Naive thymus-derived CD4-positive, alpha-beta T cell (primary cell): ENCODE measurements at regions not wholly inside any gene's neighbourhood (a gene's known extent, or its start where the extent isn't known, plus 50 kb on each side); places are given as distances from the start of the nearest gene placed in this dataset.

Experiments
- ATAC-seq: fragments of 150-1000 bp; cut with Tn5 transposase; 2 replicates; pipeline ENCODE4 v1.10.0; 2021; ENCODE audit warnings: mild to moderate bottlenecking, moderate library complexity
- CTCF ChIA-PET: fragments of 350-600 bp; sonication (Branson Sonifier 250); formaldehyde crosslinking; loops from one replicate; lab custom pipeline; 2021; ENCODE audit warnings: antibody characterized with exemption; lab: Charles Lee
- POLR2A ChIA-PET: fragments of 350-600 bp; sonication (Branson Sonifier 250); formaldehyde crosslinking; loops from one replicate; lab custom pipeline; 2021; ENCODE audit warnings: antibody characterized with exemption, inconsistent platforms; lab: Charles Lee
- DNase-seq, 9 donors: peaks; one replicate each; pipeline versions ENCODE4 v3.0.0 to v3.0.0-alpha.2; 2020 to 2022; ENCODE audit warnings: mixed read lengths in 1 of 9
- H3K27ac ChIP-seq: one replicate; pipeline ENCODE4 v1.7.0; 2013; ENCODE audit warnings: mild to moderate bottlenecking, low read depth, low read length, moderate library complexity
- H3K27me3 ChIP-seq, 2 donors: one replicate each; pipeline ENCODE4 v1.7.0; 2013; ENCODE audit warnings: low read length in 2 of 2, mild to moderate bottlenecking in 2 of 2, moderate library complexity in 2 of 2; ENCODE audit not compliant: control insufficient read depth in 2 of 2, insufficient read depth in 2 of 2
- H3K36me3 ChIP-seq, 3 experiments: 1 replicate in 2 of 3; 2 replicates in 1 of 3; pipeline ENCODE4 v1.7.0; 2013; ENCODE audit warnings: low read length in 3 of 3, mild to moderate bottlenecking in 3 of 3, moderate library complexity in 1 of 3; ENCODE audit not compliant: insufficient read depth in 3 of 3, control insufficient read depth in 2 of 3
- H3K4me1 ChIP-seq, 2 donors: one replicate each; pipeline ENCODE4 v1.7.0; 2013; ENCODE audit warnings: low read length in 2 of 2, mild to moderate bottlenecking in 2 of 2, moderate library complexity in 1 of 2; ENCODE audit not compliant: control insufficient read depth in 2 of 2, insufficient read depth in 2 of 2
- H3K4me3 ChIP-seq: 2 replicates; pipeline ENCODE4 v1.7.0; 2013; ENCODE audit warnings: mild to moderate bottlenecking, low read length
- H3K9me3 ChIP-seq, 3 experiments: 1 replicate in 2 of 3; 2 replicates in 1 of 3; pipeline ENCODE4 v1.7.0; 2013; ENCODE audit warnings: low read length in 3 of 3; ENCODE audit not compliant: control insufficient read depth in 2 of 3
- H3K27ac Mint-ChIP-seq, 9 donors: one replicate each; pipeline ENCODE4 v1.8.0; 2020 to 2022; ENCODE audit warnings: mixed read lengths in 9 of 9, mild to moderate bottlenecking in 8 of 9, moderate library complexity in 5 of 9, inconsistent platforms in 2 of 9
- H3K27me3 Mint-ChIP-seq, 5 donors: one replicate each; pipeline ENCODE4 v1.8.0; 2021 to 2022; ENCODE audit warnings: mixed read lengths in 5 of 5, mild to moderate bottlenecking in 1 of 5
- H3K36me3 Mint-ChIP-seq, 5 donors: one replicate each; pipeline ENCODE4 v1.8.0; 2020 to 2022; ENCODE audit warnings: mixed read lengths in 5 of 5, mild to moderate bottlenecking in 3 of 5, inconsistent platforms in 1 of 5
- H3K4me1 Mint-ChIP-seq, 7 donors: one replicate each; pipeline ENCODE4 v1.8.0; 2020 to 2022; ENCODE audit warnings: mixed read lengths in 7 of 7, mild to moderate bottlenecking in 3 of 7, inconsistent platforms in 1 of 7
- H3K4me3 Mint-ChIP-seq, 10 donors: one replicate each; pipeline ENCODE4 v1.8.0; 2020 to 2022; ENCODE audit warnings: mild to moderate bottlenecking in 10 of 10, mixed read lengths in 10 of 10, moderate library complexity in 6 of 10, inconsistent platforms in 2 of 10
- H3K9me3 Mint-ChIP-seq, 11 donors: one replicate each; pipeline ENCODE4 v1.8.0; 2020 to 2022; ENCODE audit warnings: mixed read lengths in 11 of 11, mild to moderate bottlenecking in 4 of 11, inconsistent platforms in 1 of 11, moderate library complexity in 1 of 11
- intact Hi-C, 2 donors: fragments of 100-400 bp; cut with micrococcal nuclease; formaldehyde crosslinking; loops; one replicate each; pipeline ENCODE4 v1.15.1; 2023

- Mint-ChIP-seq H3K27ac (no peak overlapping the region), H3K4me1 (peaks cover 0 to 2% (median 0%) of the 10 kb centered on the region in 7 donors), H3K27me3 (peaks cover 8 to 36% (median 29%) of the 10 kb centered on the region in 5 donors), H3K4me3 (no peak overlapping the region), H3K9me3 (peaks cover 0 to 3% (median 0%) of the 10 kb centered on the region in 11 donors), H3K36me3 (no peaks in the 10 kb centered on the region)
- ATAC-seq: no peak
- Histone ChIP-seq H3K27me3 (no peaks in the 10 kb centered on the region), H3K9me3 (no peaks in the 10 kb centered on the region), H3K36me3 (no peaks in the 10 kb centered on the region), H3K27ac (no peak overlapping the region), H3K4me1 (no peaks in the 10 kb centered on the region), H3K4me3 (no peak overlapping the region)
- DNase-seq: no peak
- ChIA-PET CTCF (no interaction called here), POLR2A (no interaction called here)
- intact Hi-C loops: no loop called here
Measured at GRCh38 chr12:125220404-125221273, 155.4 kb downstream of the AACS start.

DNA sequence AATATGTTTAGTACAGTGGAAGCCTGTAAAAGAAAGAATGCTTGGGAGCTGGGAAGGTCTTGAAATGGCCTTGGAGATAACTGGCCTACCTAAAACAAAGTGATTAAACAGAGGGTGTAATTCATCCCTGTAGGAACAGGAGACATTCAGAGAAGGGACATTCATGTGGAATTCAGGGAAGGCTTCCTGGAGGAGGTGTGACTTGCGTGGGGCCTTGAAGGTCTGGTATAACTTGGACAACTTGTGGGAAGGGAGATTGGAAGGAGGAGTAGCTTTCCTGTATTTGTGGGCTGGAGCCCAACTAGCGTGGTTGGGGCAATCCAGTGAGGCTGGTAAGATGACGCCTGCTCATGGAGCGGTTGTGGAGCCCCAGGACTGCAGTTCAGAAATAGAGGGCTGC, 156.4 kb downstream of the AACS start:
- peaks cover 0 to 2% (median 0%) of the 10 kb centered on the region in 7 donors for H3K4me1 Mint-ChIP-seq
- Histone ChIP-seq H3K9me3 (no peaks in the 10 kb centered on the region), H3K4me1 (no peaks in the 10 kb centered on the region), H3K27me3 (no peaks in the 10 kb centered on the region), H3K36me3 (no peaks in the 10 kb centered on the region), H3K4me3 (no peak overlapping the region), H3K27ac (no peak overlapping the region)
- no peaks in the 10 kb centered on the region for H3K36me3 Mint-ChIP-seq
- intact Hi-C loops: no loop called here
- no peak overlapping the region for H3K27ac Mint-ChIP-seq
- ATAC-seq (no peak), DNase-seq (no peak)
- H3K27me3 Mint-ChIP-seq: peaks cover 8 to 36% (median 29%) of the 10 kb centered on the region in 5 donors
- H3K4me3 Mint-ChIP-seq: no peak overlapping the region
- POLR2A ChIA-PET: no interaction called here
- H3K9me3 Mint-ChIP-seq: peaks cover 0 to 3% (median 0%) of the 10 kb centered on the region in 11 donors
- CTCF ChIA-PET: no interaction called here

DNA sequence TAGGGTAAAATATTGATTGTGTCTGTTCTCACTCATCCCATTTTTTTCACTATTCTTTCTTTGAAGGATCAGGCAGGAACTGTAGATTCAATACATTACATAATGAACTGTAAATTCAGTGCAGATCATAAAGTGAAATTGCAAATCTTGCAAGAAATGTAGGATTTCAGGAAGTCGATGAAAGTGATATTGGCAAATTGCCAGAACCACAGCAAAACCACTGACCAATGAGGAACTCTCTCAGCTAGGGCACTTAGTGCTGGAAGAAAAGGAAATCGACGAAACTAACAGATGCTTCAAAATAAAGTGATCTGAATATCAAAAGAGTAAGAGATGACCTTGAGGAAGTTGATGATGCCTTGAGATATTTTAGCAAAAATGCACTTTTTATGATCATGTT, 157.6 kb downstream of the AACS start:
- no peaks in the 10 kb centered on the region for H3K9me3 ChIP-seq
- no peak overlapping the region for H3K4me3 ChIP-seq
- H3K36me3 ChIP-seq: no peaks in the 10 kb centered on the region
- no peak overlapping the region for H3K4me3 Mint-ChIP-seq
- H3K27me3 ChIP-seq: no peaks in the 10 kb centered on the region
- no peak for DNase-seq
- H3K36me3 Mint-ChIP-seq: no peaks in the 10 kb centered on the region
- H3K27ac Mint-ChIP-seq: no peak overlapping the region
- H3K27ac ChIP-seq: no peak overlapping the region
- peaks cover 0 to 2% (median 0%) of the 10 kb centered on the region in 7 donors for H3K4me1 Mint-ChIP-seq
- CTCF ChIA-PET: no interaction called here
- H3K4me1 ChIP-seq: no peaks in the 10 kb centered on the region
- H3K27me3 Mint-ChIP-seq: peaks cover 4 to 32% (median 28%) of the 10 kb centered on the region in 5 donors
- ATAC-seq: no peak
- peaks cover 0 to 3% (median 0%) of the 10 kb centered on the region in 11 donors for H3K9me3 Mint-ChIP-seq
- POLR2A ChIA-PET: no interaction called here
- intact Hi-C loops: no loop called here

DNA sequence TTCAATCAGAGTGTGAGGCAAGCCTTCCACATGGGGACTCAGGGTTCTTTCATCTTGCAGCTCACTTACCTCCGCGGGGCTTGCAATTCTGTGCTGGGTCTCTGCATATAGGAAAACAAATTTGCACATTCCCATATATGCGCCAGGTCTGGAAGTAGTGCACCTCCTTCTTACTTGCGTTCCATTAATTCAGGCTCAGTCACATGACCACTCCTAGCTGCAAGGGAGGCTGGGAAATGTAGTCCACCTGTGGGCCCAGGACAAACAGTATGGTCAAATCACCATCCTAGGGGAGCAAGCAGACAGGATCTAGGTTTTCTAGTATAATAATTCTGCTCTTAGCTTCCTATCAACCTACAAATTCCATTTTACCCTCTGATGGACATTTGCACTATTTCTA, 160.4 kb downstream of the AACS start:
- ChIA-PET POLR2A (interaction anchor here (0.6 kb wide), 1 partner anchor 768 kb away, joined by 3 read pairs; no protein-coding TSS in a partner anchor), CTCF (no interaction called here)
- H3K4me3 ChIP-seq: no peak overlapping the region
- H3K27me3 Mint-ChIP-seq: peaks cover 3 to 35% (median 16%) of the 10 kb centered on the region in 5 donors
- H3K36me3 Mint-ChIP-seq: no peaks in the 10 kb centered on the region
- DNase-seq (no peak), ATAC-seq (no peak)
- H3K36me3 ChIP-seq: no peaks in the 10 kb centered on the region
- peaks cover 0 to 2% (median 0%) of the 10 kb centered on the region in 7 donors for H3K4me1 Mint-ChIP-seq
- intact Hi-C loops: no loop called here
- H3K27ac Mint-ChIP-seq: no peak overlapping the region
- H3K9me3 Mint-ChIP-seq: peaks cover 0 to 3% (median 0%) of the 10 kb centered on the region in 11 donors
- no peak overlapping the region for H3K27ac ChIP-seq
- no peaks in the 10 kb centered on the region for H3K27me3 ChIP-seq
- H3K4me1 ChIP-seq: no peaks in the 10 kb centered on the region
- no peaks in the 10 kb centered on the region for H3K9me3 ChIP-seq
- no peak overlapping the region for H3K4me3 Mint-ChIP-seq

DNA sequence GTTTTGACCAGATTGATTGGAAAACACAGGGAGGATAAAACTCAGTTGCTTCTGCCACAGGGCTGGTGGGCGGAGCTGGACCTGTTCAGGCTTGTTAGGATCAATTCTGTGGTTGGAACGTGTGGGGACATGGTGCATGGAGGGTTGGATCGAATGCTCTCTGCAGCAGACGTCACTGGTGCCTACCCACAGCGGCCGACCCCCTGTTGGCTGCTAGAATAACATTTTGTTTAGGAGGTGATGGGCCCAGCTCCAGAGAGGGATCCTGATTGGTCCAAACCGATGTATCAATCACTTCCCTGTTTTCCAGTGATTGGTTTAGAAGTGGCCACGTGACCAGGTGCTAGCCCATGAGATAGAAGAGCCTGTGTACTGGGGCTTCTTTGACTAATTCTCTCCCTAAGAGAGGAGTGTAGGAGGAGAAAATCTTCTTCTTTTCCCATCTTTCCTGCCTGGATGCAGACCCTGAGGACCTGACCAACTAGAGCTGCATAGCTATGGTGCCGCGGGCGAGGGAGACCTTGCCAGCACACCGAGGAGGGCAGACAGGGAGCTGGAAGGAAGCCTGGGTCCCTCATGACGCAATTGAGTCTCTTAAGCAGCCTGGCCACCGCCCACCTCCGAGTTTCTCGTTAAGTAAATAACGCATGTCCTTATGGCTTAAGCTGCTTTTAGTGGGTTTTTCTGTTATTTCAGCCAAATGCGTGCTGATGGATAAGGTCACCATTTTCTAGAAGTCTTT, 163.5 kb downstream of the AACS start:
- Mint-ChIP-seq H3K4me1 (no peaks in the 10 kb centered on the region), H3K36me3 (no peaks in the 10 kb centered on the region), H3K27ac (no peak overlapping the region), H3K9me3 (peaks cover 0 to 2% (median 0%) of the 10 kb centered on the region in 11 donors), H3K4me3 (no peak overlapping the region), H3K27me3 (peaks cover 5 to 26% (median 5%) of the 10 kb centered on the region in 5 donors)
- H3K27ac ChIP-seq: no peak overlapping the region
- no peaks in the 10 kb centered on the region for H3K4me1 ChIP-seq
- no peak overlapping the region for H3K4me3 ChIP-seq
- POLR2A ChIA-PET: no interaction called here
- DNase-seq (no peak), ATAC-seq (no peak)
- CTCF ChIA-PET: no interaction called here
- intact Hi-C loops: no loop called here
- no peaks in the 10 kb centered on the region for H3K36me3 ChIP-seq
- no peaks in the 10 kb centered on the region for H3K27me3 ChIP-seq
- no peaks in the 10 kb centered on the region for H3K9me3 ChIP-seq

GRCh38 chr12:125229878-125230530, 164.8 kb downstream of the AACS start:
- H3K4me1 ChIP-seq: no peaks in the 10 kb centered on the region
- DNase-seq (no peak), ATAC-seq (no peak)
- no peak overlapping the region for H3K4me3 Mint-ChIP-seq
- no peaks in the 10 kb centered on the region for H3K36me3 ChIP-seq
- intact Hi-C loops: no loop called here
- ChIA-PET POLR2A (no interaction called here), CTCF (no interaction called here)
- H3K4me3 ChIP-seq: no peak overlapping the region
- H3K27ac Mint-ChIP-seq: no peak overlapping the region
- no peak overlapping the region for H3K27ac ChIP-seq
- peaks cover 0 to 2% (median 0%) of the 10 kb centered on the region in 11 donors for H3K9me3 Mint-ChIP-seq
- no peaks in the 10 kb centered on the region for H3K4me1 Mint-ChIP-seq
- H3K27me3 ChIP-seq: no peaks in the 10 kb centered on the region
- H3K9me3 ChIP-seq: no peaks in the 10 kb centered on the region
- H3K27me3 Mint-ChIP-seq: peaks cover 4 to 23% (median 5%) of the 10 kb centered on the region in 5 donors
- no peaks in the 10 kb centered on the region for H3K36me3 Mint-ChIP-seq
